ENCODE measurements at regions not wholly inside any gene's neighbourhood (a gene's known extent, or its start where the extent isn't known, plus 50 kb on each side); places are given as distances from the start of the nearest gene placed in this dataset.

DNA sequence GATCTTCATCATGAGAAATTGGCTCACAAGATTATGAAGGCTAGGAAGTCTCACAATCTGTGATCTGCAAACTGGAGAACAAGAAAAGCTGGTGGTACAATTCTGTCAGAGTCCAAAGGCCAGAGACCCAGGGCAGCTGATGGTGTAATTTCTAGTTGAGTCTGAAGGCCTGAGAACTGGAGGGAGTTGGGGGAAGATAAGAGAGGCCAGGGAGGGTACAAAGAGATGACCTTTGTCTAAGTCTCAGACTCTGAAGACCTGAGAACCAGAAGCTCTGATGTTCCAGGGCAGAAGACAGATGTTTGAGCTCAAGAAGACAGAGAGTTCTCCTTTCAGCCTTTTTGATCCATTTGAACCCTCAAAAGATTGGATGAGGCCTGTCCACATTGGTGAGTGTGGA is 280.6 kb downstream of the HDGFL1 start:
- ChIA-PET CTCF (no interaction called here), POLR2A (no interaction called here)
- no peak for DNase-seq (ENCODE audit: low read depth, low spot score)
- no peak overlapping the region for H3K4me3 ChIP-seq (ENCODE audit: low read depth, low read length)
- TF ChIP-seq CTCF (IDR thresholded peaks at IDR 0.05; ENCODE audit: insufficient read depth, low read length, missing control alignments): no peak

GRCh38 chr6:22852101-22852500 is 282.7 kb downstream of the HDGFL1 start:
- no peak for DNase-seq (ENCODE audit: low read depth, low spot score)
- ChIA-PET CTCF (no interaction called here), POLR2A (no interaction called here)
- H3K4me3 ChIP-seq (ENCODE audit: low read depth, low read length): no peak overlapping the region
- no peak for TF ChIP-seq CTCF (IDR thresholded peaks at IDR 0.05; ENCODE audit: insufficient read depth, low read length, missing control alignments)

DNA sequence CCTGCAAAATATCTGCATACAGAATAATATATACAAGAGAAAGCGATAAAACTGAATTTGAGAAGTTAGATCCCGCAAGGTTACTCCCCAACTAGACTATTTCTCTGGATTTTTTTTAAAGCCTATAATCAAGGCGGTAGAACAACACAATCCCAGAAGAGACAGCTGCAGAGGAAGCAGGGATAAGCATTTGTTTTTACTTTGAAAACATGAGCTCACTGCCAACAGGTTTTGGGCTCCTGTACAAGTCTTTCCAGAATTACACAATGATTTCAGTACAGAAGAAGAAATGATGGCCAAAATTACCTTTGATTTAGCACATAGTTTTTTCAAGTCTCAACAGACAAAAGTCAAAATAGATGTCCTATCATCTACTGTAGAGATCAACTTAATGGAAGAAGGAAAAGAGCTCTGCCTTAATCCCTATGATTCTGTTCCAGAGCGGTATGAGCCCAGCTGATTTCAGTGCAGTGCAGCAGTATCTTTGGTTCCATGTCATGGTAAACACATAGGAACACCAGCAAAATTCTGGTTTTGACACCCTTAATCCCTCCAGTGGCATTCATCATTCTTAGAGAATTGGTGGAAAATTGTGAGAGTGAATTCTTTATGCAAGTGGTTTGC is 304.3 kb downstream of the HDGFL1 start:
- no peak for DNase-seq (ENCODE audit: low read depth, low spot score)
- CTCF ChIA-PET: no interaction called here
- POLR2A ChIA-PET: no interaction called here
- no peak for TF ChIP-seq CTCF (IDR thresholded peaks at IDR 0.05; ENCODE audit: insufficient read depth, low read length, missing control alignments)
- no peak overlapping the region for H3K4me3 ChIP-seq (ENCODE audit: low read depth, low read length)

DNA sequence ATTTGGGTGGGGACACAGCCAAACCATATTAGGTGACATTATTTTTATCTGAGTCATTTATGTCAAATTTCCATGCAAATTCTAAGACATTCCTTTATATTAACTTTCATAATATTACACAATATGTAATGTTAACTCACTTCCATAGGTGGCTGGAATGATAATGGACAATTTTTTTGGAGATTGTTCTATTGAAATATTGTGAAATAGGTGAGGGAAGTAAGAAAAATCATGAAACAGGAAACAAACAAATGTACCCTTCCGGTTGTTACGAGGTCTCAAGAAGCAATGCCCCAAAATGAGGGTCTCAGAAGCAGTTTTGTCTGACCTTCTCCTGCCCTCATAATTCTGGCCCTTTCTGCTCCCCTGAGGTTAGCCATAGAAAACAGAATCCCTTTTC is 306.5 kb downstream of the HDGFL1 start:
- no peak for TF ChIP-seq CTCF (IDR thresholded peaks at IDR 0.05; ENCODE audit: insufficient read depth, low read length, missing control alignments)
- H3K4me3 ChIP-seq (ENCODE audit: low read depth, low read length): no peak overlapping the region
- no peak for DNase-seq (ENCODE audit: low read depth, low spot score)
- ChIA-PET CTCF (no interaction called here), POLR2A (no interaction called here)

DNA sequence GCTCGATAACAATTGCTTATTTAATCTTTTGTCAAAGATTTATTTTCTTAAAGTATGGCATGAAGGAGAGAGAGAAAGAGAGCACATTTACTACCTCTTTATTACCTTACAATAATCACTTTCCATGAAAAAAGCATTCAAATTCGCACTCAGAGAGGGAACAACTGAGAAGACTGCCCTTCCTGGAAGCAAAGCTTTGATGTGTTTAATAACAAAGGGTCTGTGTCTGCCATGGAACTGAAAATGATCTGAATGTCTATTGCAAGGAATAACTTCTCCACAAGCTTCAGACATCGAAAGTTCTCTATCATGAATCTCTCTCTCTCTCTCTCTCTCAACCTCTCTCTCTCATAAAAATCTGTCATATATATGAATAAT is 308.9 kb downstream of the HDGFL1 start:
- no peak overlapping the region for H3K4me3 ChIP-seq (ENCODE audit: low read depth, low read length)
- TF ChIP-seq CTCF (IDR thresholded peaks at IDR 0.05; ENCODE audit: insufficient read depth, low read length, missing control alignments): no peak
- ChIA-PET POLR2A (no interaction called here), CTCF (interaction anchor here (1.6 to 1.8 kb wide), 2 partner anchors 536 to 568 kb away, joined by 3 to 6 read pairs; no protein-coding TSS in a partner anchor)
- DNase-seq (ENCODE audit: low read depth, low spot score): no peak

DNA sequence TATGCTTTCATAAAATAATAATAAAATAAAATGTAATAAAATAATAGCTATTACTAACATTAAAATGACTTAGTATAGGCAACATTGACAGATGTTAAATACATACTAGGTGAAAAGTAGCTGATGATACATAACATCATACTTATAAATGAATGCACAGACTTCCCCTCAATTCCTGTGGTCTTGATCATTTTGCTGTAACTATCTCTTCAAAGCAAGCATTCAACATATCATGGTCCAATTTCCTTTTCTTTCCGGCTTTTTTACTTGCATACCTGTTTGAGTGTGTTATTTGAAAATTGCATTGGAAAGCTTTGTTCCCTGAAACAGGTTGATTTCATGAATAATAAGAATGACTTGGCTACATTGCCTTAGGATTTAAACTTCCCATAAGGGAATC is 309.3 kb downstream of the HDGFL1 start:
- ChIA-PET CTCF (interaction anchor here (0.5 to 1.8 kb wide), 3 partner anchors 451 to 567 kb away, joined by 3 to 6 read pairs (median 3); no protein-coding TSS in a partner anchor), POLR2A (no interaction called here)
- no peak overlapping the region for H3K4me3 ChIP-seq (ENCODE audit: low read depth, low read length)
- no peak for TF ChIP-seq CTCF (IDR thresholded peaks at IDR 0.05; ENCODE audit: insufficient read depth, low read length, missing control alignments)
- no peak for DNase-seq (ENCODE audit: low read depth, low spot score)
